Panc1 (cell line): ENCODE measurements at regions not wholly inside any gene's neighbourhood (a gene's known extent, or its start where the extent isn't known, plus 50 kb on each side); places are given as distances from the start of the nearest gene placed in this dataset.

ENCODE experiments used
- ATAC-seq: fragments of 200-7000 bp; cut with Tn5 transposase; 2 replicates; pipeline ENCODE4 v1.9.1; 2020; ENCODE audit warnings: mild to moderate bottlenecking, moderate library complexity
- BruUV-seq: library from RNA; stranded (reverse); fragments of 400-500 nt; replicated peaks from 2 replicates; lab custom pipeline; 2021; lab: Mats Ljungman, UMichigan
- CTCF ChIA-PET: fragments of 300-600 bp; sonication (Branson Sonifier 250); formaldehyde crosslinking; loops from one replicate; lab custom pipeline; 2022; ENCODE audit warnings: antibody characterized with exemption; lab: Charles Lee
- POLR2A ChIA-PET: fragments of 300-600 bp; sonication (Branson Sonifier 250); formaldehyde crosslinking; loops from one replicate; lab custom pipeline; 2022; ENCODE audit warnings: antibody characterized with exemption; lab: Charles Lee
- DNase-seq: peaks from one replicate; pipeline ENCODE4 v3.0.0-alpha.2; 2010; ENCODE audit warnings: low read depth, low spot score
- H3K27ac ChIP-seq: 2 replicates; pipeline ENCODE4 v1.5.1; 2011; ENCODE audit warnings: mild to moderate bottlenecking, low read length, inconsistent platforms
- H3K27me3 ChIP-seq: fragments of 200-500 bp; sonication (Bioruptor generic); 2 replicates; pipeline ENCODE4 v1.6.0; 2014; ENCODE audit warnings: low read length, inconsistent platforms; ENCODE audit not compliant: control insufficient read depth, insufficient read depth
- H3K36me3 ChIP-seq: fragments of 200-500 bp; sonication (Bioruptor generic); 2 replicates; pipeline ENCODE4 v1.5.1; 2014; ENCODE audit warnings: inconsistent platforms, mild to moderate bottlenecking, low read length, moderate library complexity; ENCODE audit not compliant: control insufficient read depth, insufficient read depth
- H3K4me1 ChIP-seq: 2 replicates; pipeline ENCODE4 v1.5.1; 2011; ENCODE audit warnings: inconsistent platforms, mild to moderate bottlenecking, low read length, moderate library complexity; ENCODE audit not compliant: control insufficient read depth, insufficient read depth
- H3K4me3 ChIP-seq, 2 experiments: 2 replicates each; pipeline ENCODE4 v1.5.1; 2011 to 2012; ENCODE audit warnings: low read depth in 2 of 2, low read length in 2 of 2, mild to moderate bottlenecking in 2 of 2, inconsistent platforms in 1 of 2, moderate library complexity in 1 of 2
- H3K9me3 ChIP-seq: fragments of 200-500 bp; sonication (Bioruptor generic); 2 replicates; pipeline ENCODE4 v1.5.1; 2014; ENCODE audit warnings: low read depth, mild to moderate bottlenecking, inconsistent platforms, low read length, moderate library complexity; ENCODE audit not compliant: control insufficient read depth, insufficient read depth
- CTCF ChIP-seq: fragments of 450-650 bp; IDR thresholded peaks from 2 replicates; pipeline ENCODE4 v1.5.1; 2017; ENCODE audit warnings: mild to moderate bottlenecking
- POLR2AphosphoS5 ChIP-seq: IDR thresholded peaks from 2 replicates; pipeline ENCODE4 v1.6.1; 2012; ENCODE audit warnings: mild to moderate bottlenecking, low read depth, low read length, moderate library complexity
- REST ChIP-seq, 2 experiments: IDR thresholded peaks; 2 replicates each; pipeline ENCODE4 v1.6.1; 2011 to 2012; ENCODE audit warnings: low read depth in 2 of 2, control low read depth in 1 of 2, low read length in 1 of 2, mild to moderate bottlenecking in 1 of 2, moderate library complexity in 1 of 2; ENCODE audit not compliant: insufficient read depth in 1 of 2
- SIN3A ChIP-seq: IDR thresholded peaks from 2 replicates; pipeline ENCODE4 v1.6.1; 2012; ENCODE audit warnings: low read depth, mild to moderate bottlenecking, low read length, moderate library complexity, borderline replicate concordance; ENCODE audit not compliant: insufficient read depth
- TCF7L2 ChIP-seq: IDR thresholded peaks from 2 replicates; pipeline ENCODE4 v1.6.1; 2011; ENCODE audit warnings: mild to moderate bottlenecking, low read depth, low read length, inconsistent platforms
- in situ Hi-C: cut with HindIII; loops from 2 replicates; pipeline ENCODE4 v1.10.0; 2016; ENCODE audit warnings: low sequenced_read_pairs, low pct_unique_long_range_greater_than_20kb
- intact Hi-C: fragments of 100-400 bp; cut with micrococcal nuclease; formaldehyde crosslinking; loops from one replicate; pipeline ENCODE4 v1.10.0; 2022; ENCODE audit not compliant: unreplicated experiment

GRCh38 chr3:145639875-145640274 is 521.1 kb downstream of the PLOD2 start:
- POLR2A ChIA-PET, result no interaction called here
- Histone ChIP-seq H3K4me3 (no peak overlapping the region), H3K27ac (no peak overlapping the region), H3K36me3 (no peaks in the 10 kb centered on the region), H3K4me1 (no peaks in the 10 kb centered on the region), H3K9me3 (no peaks in the 10 kb centered on the region), H3K27me3 (no peaks in the 10 kb centered on the region)
- no TSS peak for BruUV-seq
- CTCF ChIA-PET, result no interaction called here
- TF ChIP-seq SIN3A (no peak), REST (IDR thresholded peaks at IDR 0.05; ENCODE audit: insufficient read depth in 1 of 2, low read depth in 2 of 2, low read length in 1 of 2) (no peak), TCF7L2 (no peak), CTCF (no peak), POLR2AphosphoS5 (no peak)
- ATAC-seq (no peak), DNase-seq (no peak)
- intact Hi-C loops (loop anchor here (1.0 kb wide), 1 partner anchor 19 kb away; no protein-coding TSS in a partner anchor), in situ Hi-C loops (no loop called here)

GRCh38 chr3:145648396-145648795 is 512.6 kb downstream of the PLOD2 start:
- no peaks in the 10 kb centered on the region for H3K27me3 ChIP-seq
- in situ Hi-C loops (no loop called here), intact Hi-C loops (no loop called here)
- no peak for DNase-seq
- ChIA-PET CTCF (no interaction called here), POLR2A (no interaction called here)
- no peak for TF ChIP-seq REST (IDR thresholded peaks at IDR 0.05; ENCODE audit: insufficient read depth in 1 of 2, low read depth in 2 of 2, low read length in 1 of 2)
- no peak for TF ChIP-seq CTCF
- TF ChIP-seq POLR2AphosphoS5, result no peak
- no peak for TF ChIP-seq TCF7L2
- no peak for TF ChIP-seq SIN3A
- no TSS peak for BruUV-seq
- ATAC-seq, result no peak
- no peak overlapping the region for H3K4me3 ChIP-seq
- no peaks in the 10 kb centered on the region; the same call in 1 of the 2 replicates for H3K9me3 ChIP-seq
- no peaks in the 10 kb centered on the region for H3K36me3 ChIP-seq
- no peak overlapping the region for H3K27ac ChIP-seq
- no peaks in the 10 kb centered on the region for H3K4me1 ChIP-seq
